HG02943 (cell line): ENCODE measurements at regions not wholly inside any gene's neighbourhood (a gene's known extent, or its start where the extent isn't known, plus 50 kb on each side); places are given as distances from the start of the nearest gene placed in this dataset.
A peak's percentile ranks its signal among the peaks of the same experiment; 100 is the strongest.
"Not testable (repeated sequence)": the region's sequence is repeated elsewhere in the genome, so short reads cannot be mapped to it uniquely, and the experiment has no call there.

Experiments used
- ATAC-seq: cut with Tn5 transposase; IDR thresholded peaks from one replicate; pipeline ENCODE4 v1.9.1; 2021; ENCODE audit warnings: mild to moderate bottlenecking, low read depth, moderate library complexity; ENCODE audit not compliant: unreplicated experiment

GRCh38 chr18:64791236-64791635 is 642.3 kb upstream of the LINC00305 start:
- ATAC-seq, result no peak

- no peak for ATAC-seq
Observed at GRCh38 chr18:64785686-64786085, 636.8 kb upstream of the LINC00305 start.

DNA sequence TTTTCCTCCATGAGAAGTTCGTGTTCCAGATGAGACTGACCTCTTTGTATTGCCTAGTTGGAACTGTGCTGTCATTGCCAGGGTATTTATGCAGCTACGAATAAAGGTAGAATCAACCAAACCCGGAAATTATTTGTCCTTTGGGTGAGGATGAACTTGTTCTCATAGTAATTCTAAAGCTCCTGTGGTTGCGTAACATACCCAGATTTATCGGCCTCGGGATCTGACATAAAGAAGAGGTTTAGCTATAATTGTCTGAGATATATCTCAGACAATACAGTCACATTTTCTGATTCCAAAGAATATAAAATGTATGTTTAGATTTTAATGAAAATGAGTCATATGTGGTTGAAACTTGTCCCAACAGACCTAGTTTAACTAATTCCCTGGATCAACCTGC is 628.7 kb upstream of the LINC00305 start:
- no peak for ATAC-seq

DNA sequence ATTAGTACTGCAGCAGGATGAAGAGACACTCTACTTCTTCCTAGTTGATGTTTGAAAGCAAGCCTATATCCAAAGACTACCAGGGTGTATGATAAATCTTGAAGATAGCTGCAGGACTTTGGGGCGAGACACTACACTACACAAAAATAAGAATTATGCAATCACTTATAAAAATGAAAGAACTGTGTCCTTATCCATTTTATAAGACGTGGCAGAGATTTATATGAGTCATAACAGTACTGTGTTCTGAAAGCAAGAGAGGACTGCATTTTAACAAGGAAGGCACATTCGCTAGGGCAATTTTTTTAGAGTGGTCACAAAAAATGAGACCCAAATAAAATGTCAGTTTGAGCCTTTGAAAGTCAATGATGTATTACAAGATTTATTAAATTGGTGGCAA is 617.0 kb upstream of the LINC00305 start:
- no peak for ATAC-seq

DNA sequence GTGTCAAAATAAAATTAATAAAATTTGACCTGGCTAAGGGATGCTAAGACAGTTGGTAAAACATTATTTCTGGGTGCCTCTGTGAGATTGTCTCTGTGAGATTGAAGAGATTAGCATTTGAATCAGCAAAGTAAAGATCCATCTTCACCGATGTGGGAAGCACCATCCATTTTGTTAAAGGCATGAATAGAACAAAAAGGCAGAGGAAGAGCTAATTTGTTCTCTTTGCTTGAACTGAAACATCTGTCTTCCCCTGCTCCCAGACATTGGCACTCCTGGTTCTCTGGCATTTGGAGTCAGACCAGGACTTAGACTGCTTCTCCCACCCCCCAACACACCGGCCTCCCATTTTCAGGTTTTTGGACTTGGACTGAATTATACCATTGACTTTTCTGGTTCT is 603.8 kb upstream of the LINC00305 start:
- ATAC-seq, result no peak

GRCh38 chr18:64749884-64750283 is 601.0 kb upstream of the LINC00305 start:
- no peak for ATAC-seq

- ATAC-seq, result no peak
Observed at GRCh38 chr18:64747803-64748202, 598.9 kb upstream of the LINC00305 start.

- no peak for ATAC-seq
Observed at GRCh38 chr18:64742898-64743297, 594.0 kb upstream of the LINC00305 start.

DNA sequence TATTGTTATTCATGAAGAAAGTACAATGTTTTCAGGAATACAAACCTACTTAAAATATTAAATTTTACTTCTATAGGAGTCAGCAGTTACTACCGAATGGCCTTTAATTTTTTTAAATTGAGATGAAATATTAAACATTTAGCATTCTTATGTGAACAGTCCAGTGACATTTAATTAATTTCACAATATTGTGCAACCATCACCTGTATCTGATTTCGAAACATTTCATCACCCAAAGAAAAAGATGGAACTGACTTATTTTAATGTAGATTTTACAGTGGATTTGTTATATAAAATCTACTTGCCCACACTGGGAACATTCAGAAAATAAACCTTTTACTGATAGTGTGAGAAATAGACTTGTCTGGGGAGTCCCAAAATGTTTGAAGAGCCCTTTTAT is 585.2 kb upstream of the LINC00305 start:
- no peak for ATAC-seq

GRCh38 chr18:64725657-64726056 is 576.8 kb upstream of the LINC00305 start:
- ATAC-seq, result not testable (repeated sequence)

DNA sequence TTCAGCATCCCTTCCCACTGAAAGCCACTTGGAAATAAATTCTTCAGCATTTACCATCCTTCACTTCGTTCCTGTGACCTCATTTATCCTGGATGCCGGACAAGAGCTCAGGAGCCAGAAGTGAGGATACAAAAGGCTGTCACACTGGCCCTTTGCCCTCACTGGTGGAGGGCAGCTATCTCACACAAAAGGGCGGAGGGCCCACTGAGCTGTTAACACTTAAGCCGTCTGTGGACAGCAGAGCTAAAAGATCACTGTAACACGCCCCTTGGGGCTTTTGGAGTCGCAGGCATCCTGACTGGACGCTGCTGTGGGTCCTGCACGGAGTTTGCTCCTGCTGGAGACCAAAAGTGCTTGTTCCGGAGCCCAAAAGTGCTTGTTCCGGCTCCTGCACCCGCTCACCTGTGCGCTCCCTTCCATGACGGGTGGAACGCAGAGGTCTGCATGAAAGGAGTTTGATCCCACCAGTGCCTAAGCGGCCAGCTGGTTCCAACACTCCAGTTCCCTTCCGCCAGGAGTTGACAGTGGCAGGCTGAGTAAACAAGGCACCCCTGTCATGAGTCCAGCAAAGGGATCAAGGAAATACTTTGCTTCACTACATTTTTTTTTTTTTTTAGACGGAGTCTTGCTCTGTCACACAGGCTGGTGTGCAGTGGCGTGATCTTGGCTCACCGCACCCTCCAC is 572.0 kb upstream of the LINC00305 start:
- ATAC-seq, result no peak

GRCh38 chr18:64718808-64719207 is 569.9 kb upstream of the LINC00305 start:
- ATAC-seq, result no peak

DNA sequence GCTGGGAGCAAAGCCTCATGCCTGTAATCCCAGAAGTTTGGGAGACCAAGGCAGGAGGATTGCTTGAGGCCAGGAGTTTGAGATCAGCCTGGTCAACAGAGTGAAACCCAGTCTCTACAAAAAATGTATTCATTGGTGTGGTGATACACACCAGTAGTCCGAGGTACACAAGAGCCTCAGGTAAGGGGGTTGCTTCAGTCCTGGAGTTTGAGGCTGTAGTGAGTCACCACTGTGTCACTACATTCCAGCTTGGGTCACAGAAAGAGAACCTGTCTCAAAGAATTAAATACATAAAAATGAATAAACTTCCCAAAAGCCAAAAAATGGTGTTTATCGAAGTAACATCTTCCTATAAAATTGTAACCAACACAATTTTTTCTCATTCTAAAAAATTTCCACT is 568.1 kb upstream of the LINC00305 start:
- no peak for ATAC-seq

- no peak for ATAC-seq
Observed at GRCh38 chr18:64714086-64714485, 565.2 kb upstream of the LINC00305 start.

GRCh38 chr18:64713284-64713683 is 564.4 kb upstream of the LINC00305 start:
- ATAC-seq, result peak; percentile 94

- no peak for ATAC-seq
Observed at GRCh38 chr18:64712035-64712434, 563.1 kb upstream of the LINC00305 start.

DNA sequence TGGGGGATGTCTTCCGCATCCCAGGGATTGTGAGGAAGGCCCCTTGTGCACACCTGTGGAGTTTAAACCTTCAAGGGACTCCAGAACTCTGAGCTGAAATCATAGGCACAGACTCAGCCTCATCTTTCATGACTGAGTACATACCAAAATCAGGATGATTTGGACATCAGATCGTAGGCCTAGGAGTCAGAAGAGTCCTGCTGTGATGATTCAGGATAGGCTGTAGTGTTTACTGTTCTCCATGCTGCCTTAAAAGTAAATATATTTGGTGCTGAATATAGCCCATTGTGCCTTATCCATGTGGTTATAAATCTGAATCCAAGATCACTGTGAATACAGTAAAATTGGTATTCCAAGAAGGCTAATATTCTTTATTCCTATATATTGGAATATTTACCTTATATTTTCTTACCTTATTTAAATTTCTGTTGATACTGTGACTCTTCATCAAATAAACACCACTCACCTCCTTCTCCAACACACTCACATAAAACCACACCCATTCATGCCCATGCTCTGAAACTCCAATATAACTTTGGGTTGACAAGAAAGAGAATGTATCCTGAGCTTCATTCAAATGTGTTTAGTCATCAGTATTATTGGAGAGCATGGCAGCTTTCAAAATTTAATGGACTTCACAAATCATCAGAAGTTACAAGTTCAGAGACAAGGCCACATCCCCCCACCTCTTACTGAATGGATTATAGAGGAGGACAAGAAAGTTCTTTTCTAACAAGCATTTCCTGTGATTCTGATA is 561.4 kb upstream of the LINC00305 start:
- ATAC-seq, result no peak

DNA sequence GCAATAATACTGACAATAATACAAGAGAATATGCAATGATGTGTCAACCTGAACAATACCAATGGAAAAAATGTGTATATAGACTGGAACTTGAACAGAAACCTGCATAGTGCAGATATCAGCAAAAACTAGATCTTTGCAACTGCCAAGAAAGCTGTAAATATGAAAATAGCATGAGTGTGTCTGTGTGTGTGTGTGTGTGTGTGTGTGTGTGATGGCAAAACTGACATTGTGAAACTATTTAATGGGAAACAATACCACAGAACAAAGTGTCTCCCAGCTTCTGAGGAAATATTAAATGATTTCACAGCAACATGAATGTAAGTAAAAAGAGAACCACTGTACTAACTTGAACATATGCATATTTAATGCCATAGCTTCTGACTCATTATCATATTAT is 558.2 kb upstream of the LINC00305 start:
- ATAC-seq, result no peak

DNA sequence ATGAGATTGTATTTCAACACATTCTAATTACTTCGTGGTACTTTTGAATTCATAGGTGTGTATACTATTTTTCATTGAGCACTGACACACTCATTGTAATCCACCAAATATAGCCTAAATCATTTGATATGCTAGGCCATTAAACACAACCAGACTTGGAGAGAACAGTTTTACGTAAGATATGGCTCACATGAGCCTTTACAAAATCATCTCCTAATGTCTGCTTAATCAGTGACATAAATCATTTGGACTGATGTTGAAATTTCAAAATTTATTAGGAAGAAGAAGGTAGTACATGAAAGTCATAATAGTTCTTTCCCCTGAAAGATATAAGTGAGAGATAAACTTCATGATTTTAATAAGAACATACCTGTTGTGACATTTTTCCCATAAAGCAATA is 550.2 kb upstream of the LINC00305 start:
- no peak for ATAC-seq

- ATAC-seq, result no peak
Observed at GRCh38 chr18:64695851-64696553, 547.1 kb upstream of the LINC00305 start.

GRCh38 chr18:64693766-64694165 is 544.9 kb upstream of the LINC00305 start:
- no peak for ATAC-seq

DNA sequence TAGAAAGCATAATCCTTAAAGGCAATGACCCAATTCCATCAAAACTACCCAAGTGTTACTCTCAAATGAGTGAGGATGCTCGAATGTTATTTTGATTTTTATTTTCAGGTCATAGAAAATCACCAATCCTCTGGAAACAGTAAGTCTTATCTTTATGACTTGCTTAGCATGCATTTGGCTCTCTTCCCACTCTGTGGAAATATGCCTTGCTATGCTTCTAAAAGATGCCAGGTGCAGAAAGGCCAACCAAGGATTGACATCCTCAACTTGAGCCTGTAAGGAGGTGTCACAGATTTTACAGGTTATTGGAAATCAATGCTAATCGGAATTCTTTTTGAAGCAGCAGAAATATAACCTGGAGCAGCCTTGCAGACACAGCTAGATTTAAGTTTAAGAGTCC is 543.9 kb upstream of the LINC00305 start:
- no peak for ATAC-seq
